Ovary (tissue), 7 donors: ENCODE measurements at regions not wholly inside any gene's neighbourhood (a gene's known extent, or its start where the extent isn't known, plus 50 kb on each side); places are given as distances from the start of the nearest gene placed in this dataset.

Experiments used
- DNase-seq, 5 donors: peaks; one replicate each; pipeline ENCODE4 v3.0.0-alpha.2; 2019 to 2020
- H3K27ac ChIP-seq, 2 donors: fragments of 200-600 bp; one replicate each; pipeline versions ENCODE4 v1.5.1 to v1.8.0; 2019 to 2022
- H3K27me3 ChIP-seq: fragments of 200-600 bp; one replicate; pipeline ENCODE4 v1.8.0; 2022
- H3K36me3 ChIP-seq: fragments of 200-600 bp; sonication (generic); one replicate; pipeline ENCODE4 v1.5.1; 2019
- H3K4me1 ChIP-seq: one replicate; pipeline ENCODE4 v1.8.1; 2013; ENCODE audit warnings: mild to moderate bottlenecking, moderate library complexity; ENCODE audit not compliant: insufficient read depth
- H3K4me3 ChIP-seq: fragments of 200-600 bp; sonication (generic); one replicate; pipeline ENCODE4 v1.5.1; 2017
- H3K9me3 ChIP-seq, 2 donors: fragments of 200-600 bp in 1 of 2; sonication (generic) in 1 of 2; one replicate each; pipeline versions ENCODE4 v1.5.1 to v1.8.1; 2013 to 2019; ENCODE audit warnings: mild to moderate bottlenecking in 1 of 2, moderate library complexity in 1 of 2
- EP300 ChIP-seq: sonication (generic); formaldehyde crosslinking; IDR thresholded peaks from one replicate; pipeline ENCODE4 v1.6.1; 2017; ENCODE audit warnings: antibody characterized with exemption
- POLR2A ChIP-seq: fragments of 450-650 bp; IDR thresholded peaks from one replicate; pipeline ENCODE4 v1.6.1; 2017; ENCODE audit warnings: antibody characterized with exemption, mild to moderate bottlenecking, moderate library complexity
- WGBS, 3 donors: extraction: QIAGEN DNeasy Blood & Tissue Kit in 1 of 3; methylation state at CpG; one replicate each; pipeline versions ENCODE4 v1.1.5 to v1.1.7; 2013 to 2017; 5-methylcytosine and 5-hydroxymethylcytosine counted together
- intact Hi-C, 4 donors: fragments of 100-400 bp; cut with DNase I; formaldehyde crosslinking; loops; one replicate each; pipeline versions ENCODE4 v1.11.0 to v1.15.1; 2022 to 2023
- TF ChIP-seq, protein P1 (sequence below), 3 donors: fragments of 450-650 bp in 2 of 3; fragments of 200-600 bp in 1 of 3; IDR thresholded peaks; one replicate each; pipeline versions ENCODE4 v1.5.1 to v1.8.0; 2016 to 2022; ENCODE audit warnings: antibody characterized with exemption in 3 of 3, mild to moderate bottlenecking in 1 of 3
- donor health status: DM: no; HTN: no; CAD: no; lungs with moderate emphysema.
- donor health status: DM: no; HTN: no; CAD: no.
- donor health status: Bipolar disorder and iron deficiency.
- donor health status: DM: no; HTN: no; CAD: no.
- donor health status: DM: yes; HTN: yes; CAD: no.

DNA sequence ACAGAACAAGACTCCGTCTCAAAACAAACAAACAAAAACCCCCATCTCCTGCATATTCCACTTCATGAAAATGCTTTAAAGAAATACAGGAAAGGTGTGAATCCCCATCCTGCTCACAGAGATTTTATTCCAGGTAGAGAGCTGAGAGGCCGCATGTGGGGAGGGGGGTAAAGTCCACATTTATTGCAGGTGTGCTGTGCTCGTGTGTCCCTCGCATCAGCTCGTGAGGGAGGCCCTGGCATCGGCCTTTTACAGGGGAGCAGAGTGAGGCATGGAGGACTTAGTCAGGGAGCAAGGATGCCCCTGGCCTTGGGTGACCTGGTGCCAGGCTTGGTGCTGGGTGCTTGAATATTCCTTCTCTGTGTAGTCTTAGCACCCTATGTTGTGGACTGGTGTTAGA, 413.5 kb upstream of the C2CD4B start:
- TF ChIP-seq, protein P1, sequence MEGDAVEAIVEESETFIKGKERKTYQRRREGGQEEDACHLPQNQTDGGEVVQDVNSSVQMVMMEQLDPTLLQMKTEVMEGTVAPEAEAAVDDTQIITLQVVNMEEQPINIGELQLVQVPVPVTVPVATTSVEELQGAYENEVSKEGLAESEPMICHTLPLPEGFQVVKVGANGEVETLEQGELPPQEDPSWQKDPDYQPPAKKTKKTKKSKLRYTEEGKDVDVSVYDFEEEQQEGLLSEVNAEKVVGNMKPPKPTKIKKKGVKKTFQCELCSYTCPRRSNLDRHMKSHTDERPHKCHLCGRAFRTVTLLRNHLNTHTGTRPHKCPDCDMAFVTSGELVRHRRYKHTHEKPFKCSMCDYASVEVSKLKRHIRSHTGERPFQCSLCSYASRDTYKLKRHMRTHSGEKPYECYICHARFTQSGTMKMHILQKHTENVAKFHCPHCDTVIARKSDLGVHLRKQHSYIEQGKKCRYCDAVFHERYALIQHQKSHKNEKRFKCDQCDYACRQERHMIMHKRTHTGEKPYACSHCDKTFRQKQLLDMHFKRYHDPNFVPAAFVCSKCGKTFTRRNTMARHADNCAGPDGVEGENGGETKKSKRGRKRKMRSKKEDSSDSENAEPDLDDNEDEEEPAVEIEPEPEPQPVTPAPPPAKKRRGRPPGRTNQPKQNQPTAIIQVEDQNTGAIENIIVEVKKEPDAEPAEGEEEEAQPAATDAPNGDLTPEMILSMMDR (IDR thresholded peaks at IDR 0.05), result no peak
- no peak for DNase-seq
- H3K27ac ChIP-seq, result no peak overlapping the region
- H3K36me3 ChIP-seq, result no peaks in the 10 kb centered on the region
- WGBS, 3 donors, result 91 to 96% (median 91%) methylated on average over 6 of the region's 6 CpGs
- H3K27me3 ChIP-seq, result no peaks in the 10 kb centered on the region
- H3K4me3 ChIP-seq, result no peak overlapping the region
- intact Hi-C loops, result no loop called here
- peaks cover 4% of the 10 kb centered on the region for H3K4me1 ChIP-seq
- H3K9me3 ChIP-seq, result no peaks in the 10 kb centered on the region

DNA sequence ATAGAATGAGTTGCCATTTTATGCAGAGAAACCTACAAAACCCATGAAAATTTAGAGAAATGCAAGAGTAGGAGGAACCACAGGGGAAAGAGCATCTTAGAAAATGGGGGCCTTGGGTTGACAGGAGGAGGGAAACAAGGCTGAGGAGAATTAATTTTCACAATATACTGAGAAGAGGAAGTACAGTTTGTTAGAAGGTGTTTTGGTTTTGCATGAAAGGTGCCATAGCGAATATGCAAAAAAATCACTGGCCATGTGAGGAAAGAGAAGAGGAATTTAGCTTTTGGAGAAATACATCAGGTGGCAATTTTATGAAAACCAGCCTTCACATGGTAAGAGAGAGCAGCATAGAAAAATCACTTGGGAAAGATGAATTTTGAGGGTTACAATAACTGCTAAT, 413.9 kb upstream of the C2CD4B start:
- TF ChIP-seq POLR2A (no peak), EP300 (no peak)
- TF ChIP-seq, protein P1 (IDR thresholded peaks at IDR 0.05), result no peak
- no peaks in the 10 kb centered on the region for H3K36me3 ChIP-seq
- no peak overlapping the region for H3K4me3 ChIP-seq
- no peak overlapping the region for H3K27ac ChIP-seq
- no peaks in the 10 kb centered on the region for H3K27me3 ChIP-seq
- intact Hi-C loops, result no loop called here
- peaks cover 4% of the 10 kb centered on the region for H3K4me1 ChIP-seq
- no peak for DNase-seq
- H3K9me3 ChIP-seq, result no peaks in the 10 kb centered on the region
- 93 to 95% (median 94%) methylated on average over 1 of the region's 1 CpG for WGBS, 3 donors

DNA sequence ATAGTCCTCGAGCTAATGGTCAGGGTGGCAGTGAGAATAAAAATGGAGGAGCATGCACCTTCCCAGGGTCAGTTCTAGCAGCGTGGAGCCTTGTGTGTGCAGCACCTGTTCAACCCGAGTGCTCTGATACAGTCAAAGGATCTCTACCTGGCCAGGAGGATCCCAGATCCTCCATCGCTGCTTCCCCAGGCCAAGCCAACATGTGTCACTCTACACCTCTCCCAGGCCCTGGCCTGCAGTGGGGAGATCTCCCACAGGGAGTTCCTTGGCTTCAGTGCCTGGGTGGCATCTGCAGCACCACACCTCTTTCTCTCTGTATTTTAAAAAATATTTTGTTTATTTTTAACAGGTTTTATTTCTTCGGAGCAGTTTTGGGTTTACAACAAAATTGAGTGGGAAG, 414.8 kb upstream of the C2CD4B start:
- DNase-seq, result no peak
- Histone ChIP-seq H3K4me3 (no peak overlapping the region), H3K9me3 (no peaks in the 10 kb centered on the region), H3K4me1 (peaks cover 7% of the 10 kb centered on the region), H3K27me3 (no peaks in the 10 kb centered on the region), H3K27ac (no peak overlapping the region), H3K36me3 (no peaks in the 10 kb centered on the region)
- intact Hi-C loops, result no loop called here
- no peak for TF ChIP-seq EP300
- WGBS, 3 donors, result 90 to 93% (median 91%) methylated on average over 5 of the region's 5 CpGs

GRCh38 chr15:62582580-62582979, 417.5 kb upstream of the C2CD4B start:
- Histone ChIP-seq H3K9me3 (no peaks in the 10 kb centered on the region), H3K4me3 (no peak overlapping the region), H3K4me1 (peaks cover 9% of the 10 kb centered on the region), H3K27me3 (no peaks in the 10 kb centered on the region), H3K36me3 (no peaks in the 10 kb centered on the region), H3K27ac (no peak overlapping the region)
- 73 to 79% (median 73%) methylated on average over 2 of the region's 2 CpGs for WGBS, 3 donors
- TF ChIP-seq POLR2A, result no peak
- TF ChIP-seq, protein P1 (IDR thresholded peaks at IDR 0.05), result no peak
- TF ChIP-seq EP300, result no peak
- DNase-seq, result no peak
- intact Hi-C loops, result no loop called here

DNA sequence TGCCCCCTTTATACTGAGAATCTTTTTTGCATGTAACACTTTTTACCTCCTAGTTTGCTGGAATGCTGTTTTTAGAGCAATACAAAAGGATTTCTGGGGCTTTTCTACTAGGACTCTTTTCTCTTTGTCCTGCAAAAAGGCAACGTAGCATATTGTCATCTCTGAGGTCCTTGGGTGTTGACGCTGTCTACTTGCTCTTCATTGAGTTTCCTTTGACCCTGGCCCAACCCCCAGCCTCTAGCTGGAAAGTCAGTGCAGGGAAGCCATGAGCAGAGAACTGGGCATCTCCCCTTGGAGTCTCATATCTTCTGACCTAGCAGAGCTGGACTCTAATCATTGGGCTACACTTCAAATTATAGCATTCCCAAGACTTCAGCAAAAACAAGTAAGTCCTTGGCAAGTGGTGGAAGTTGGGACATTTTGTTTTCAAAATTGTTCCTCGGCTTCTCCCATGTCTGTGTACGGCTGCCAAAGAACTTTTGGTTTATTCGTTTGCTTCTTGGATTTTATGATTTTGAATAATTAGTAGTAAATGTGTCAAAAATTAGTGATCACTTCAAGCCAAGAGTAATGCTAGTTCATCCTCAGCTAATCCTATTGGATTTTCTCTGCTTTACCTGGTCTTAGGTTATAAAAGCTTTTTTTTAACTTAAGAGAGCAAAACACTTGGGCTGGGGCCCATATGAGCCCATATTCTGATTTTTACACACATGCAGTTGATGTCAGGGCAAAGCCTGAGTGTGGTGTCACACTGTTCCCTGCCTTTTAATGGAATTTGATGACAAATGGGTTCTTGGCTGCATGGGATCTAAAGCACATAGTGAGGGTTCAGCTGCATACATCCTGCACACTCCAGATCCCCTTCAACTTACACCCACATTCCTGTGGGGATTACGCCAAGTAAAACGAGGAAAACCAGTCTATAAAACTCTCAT, 419.5 kb upstream of the C2CD4B start:
- Histone ChIP-seq H3K27ac (peak overlapping the region in 1 of 2 donors; percentile 20), H3K9me3 (no peaks in the 10 kb centered on the region), H3K4me1 (peaks cover 9% of the 10 kb centered on the region), H3K36me3 (no peaks in the 10 kb centered on the region), H3K27me3 (no peaks in the 10 kb centered on the region), H3K4me3 (no peak overlapping the region)
- 29 to 44% (median 37%) methylated on average over 7 of the region's 7 CpGs for WGBS, 3 donors
- DNase-seq, result no peak
- intact Hi-C loops, result no loop called here
- no peak for TF ChIP-seq POLR2A
